ENCODE measurements at regions not wholly inside any gene's neighbourhood (a gene's known extent, or its start where the extent isn't known, plus 50 kb on each side); places are given as distances from the start of the nearest gene placed in this dataset.
"Not testable (repeated sequence)": the region's sequence is repeated elsewhere in the genome, so short reads cannot be mapped to it uniquely, and the experiment has no call there.

DNA sequence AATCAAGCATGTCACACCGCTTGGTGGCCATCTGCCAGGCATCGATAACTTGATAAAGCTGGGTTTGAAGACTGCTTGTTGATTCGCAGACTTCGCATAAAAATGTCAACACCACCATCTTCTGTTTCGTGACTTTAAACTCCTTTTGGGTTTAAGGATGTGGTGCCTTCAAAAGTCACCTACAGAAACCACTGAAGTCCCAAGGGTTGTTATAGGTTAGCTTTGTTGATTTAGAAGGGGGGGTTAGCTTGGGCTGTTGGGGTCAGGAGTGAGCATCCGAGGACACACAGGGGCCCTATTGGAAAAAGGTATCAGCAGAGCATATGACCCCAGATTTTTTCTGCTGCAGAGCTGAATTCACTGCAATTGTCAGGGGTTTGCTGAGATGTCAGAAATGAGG lies 76.7 kb upstream of the SSTR4 start:
- TF ChIP-seq, protein P1, sequence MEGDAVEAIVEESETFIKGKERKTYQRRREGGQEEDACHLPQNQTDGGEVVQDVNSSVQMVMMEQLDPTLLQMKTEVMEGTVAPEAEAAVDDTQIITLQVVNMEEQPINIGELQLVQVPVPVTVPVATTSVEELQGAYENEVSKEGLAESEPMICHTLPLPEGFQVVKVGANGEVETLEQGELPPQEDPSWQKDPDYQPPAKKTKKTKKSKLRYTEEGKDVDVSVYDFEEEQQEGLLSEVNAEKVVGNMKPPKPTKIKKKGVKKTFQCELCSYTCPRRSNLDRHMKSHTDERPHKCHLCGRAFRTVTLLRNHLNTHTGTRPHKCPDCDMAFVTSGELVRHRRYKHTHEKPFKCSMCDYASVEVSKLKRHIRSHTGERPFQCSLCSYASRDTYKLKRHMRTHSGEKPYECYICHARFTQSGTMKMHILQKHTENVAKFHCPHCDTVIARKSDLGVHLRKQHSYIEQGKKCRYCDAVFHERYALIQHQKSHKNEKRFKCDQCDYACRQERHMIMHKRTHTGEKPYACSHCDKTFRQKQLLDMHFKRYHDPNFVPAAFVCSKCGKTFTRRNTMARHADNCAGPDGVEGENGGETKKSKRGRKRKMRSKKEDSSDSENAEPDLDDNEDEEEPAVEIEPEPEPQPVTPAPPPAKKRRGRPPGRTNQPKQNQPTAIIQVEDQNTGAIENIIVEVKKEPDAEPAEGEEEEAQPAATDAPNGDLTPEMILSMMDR (IDR thresholded peaks at IDR 0.05; ENCODE audit: partially characterized antibody, unreplicated experiment): no peak
- Mint-ChIP-seq H3K4me3 (ENCODE audit: unreplicated experiment) (no peak overlapping the region), H3K27ac (ENCODE audit: unreplicated experiment) (no peak overlapping the region), H3K9me3 (ENCODE audit: unreplicated experiment) (no peaks in the 10 kb centered on the region), H3K27me3 (ENCODE audit: unreplicated experiment) (no peaks in the 10 kb centered on the region), H3K36me3 (ENCODE audit: unreplicated experiment) (no peaks in the 10 kb centered on the region), H3K4me1 (ENCODE audit: low read depth, unreplicated experiment) (no peaks in the 10 kb centered on the region)
- no peak for DNase-seq

- H3K27ac Mint-ChIP-seq (ENCODE audit: unreplicated experiment): no peak overlapping the region
- no peak for DNase-seq
- H3K27me3 Mint-ChIP-seq (ENCODE audit: unreplicated experiment): peaks cover 3% of the 10 kb centered on the region
- H3K4me1 Mint-ChIP-seq (ENCODE audit: low read depth, unreplicated experiment): no peaks in the 10 kb centered on the region
- no peak overlapping the region for H3K4me3 Mint-ChIP-seq (ENCODE audit: unreplicated experiment)
- H3K36me3 Mint-ChIP-seq (ENCODE audit: unreplicated experiment): no peaks in the 10 kb centered on the region
- no peaks in the 10 kb centered on the region for H3K9me3 Mint-ChIP-seq (ENCODE audit: unreplicated experiment)
- TF ChIP-seq, protein P1 (IDR thresholded peaks at IDR 0.05; ENCODE audit: partially characterized antibody, unreplicated experiment): no peak
Measured at GRCh38 chr20:22962567-22963439, 72.3 kb upstream of the SSTR4 start.

DNA sequence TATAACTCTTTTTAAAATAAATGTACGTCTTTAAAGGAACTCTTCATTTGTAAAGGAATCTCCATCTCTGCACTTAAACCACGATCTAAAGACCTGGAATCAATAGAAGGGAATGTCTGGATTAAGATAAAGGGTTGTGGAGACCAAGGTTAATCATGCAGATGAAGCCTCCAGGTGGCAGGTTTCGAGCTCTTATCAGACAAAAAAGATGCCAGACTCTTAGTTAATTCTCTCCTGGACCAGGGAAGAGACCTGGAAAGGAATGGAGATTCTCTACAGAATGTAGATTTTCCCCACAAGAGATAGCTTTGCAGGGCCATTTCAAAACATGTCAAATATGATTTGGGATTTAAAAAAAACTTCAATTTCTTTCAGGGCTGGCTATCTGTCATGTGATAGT lies 71.5 kb upstream of the SSTR4 start:
- Mint-ChIP-seq H3K9me3 (ENCODE audit: unreplicated experiment) (no peaks in the 10 kb centered on the region), H3K27ac (ENCODE audit: unreplicated experiment) (no peak overlapping the region), H3K4me3 (ENCODE audit: unreplicated experiment) (no peak overlapping the region), H3K27me3 (ENCODE audit: unreplicated experiment) (peaks cover 3% of the 10 kb centered on the region), H3K36me3 (ENCODE audit: unreplicated experiment) (no peaks in the 10 kb centered on the region), H3K4me1 (ENCODE audit: low read depth, unreplicated experiment) (no peaks in the 10 kb centered on the region)
- no peak for DNase-seq
- TF ChIP-seq, protein P1 (IDR thresholded peaks at IDR 0.05; ENCODE audit: partially characterized antibody, unreplicated experiment): no peak

DNA sequence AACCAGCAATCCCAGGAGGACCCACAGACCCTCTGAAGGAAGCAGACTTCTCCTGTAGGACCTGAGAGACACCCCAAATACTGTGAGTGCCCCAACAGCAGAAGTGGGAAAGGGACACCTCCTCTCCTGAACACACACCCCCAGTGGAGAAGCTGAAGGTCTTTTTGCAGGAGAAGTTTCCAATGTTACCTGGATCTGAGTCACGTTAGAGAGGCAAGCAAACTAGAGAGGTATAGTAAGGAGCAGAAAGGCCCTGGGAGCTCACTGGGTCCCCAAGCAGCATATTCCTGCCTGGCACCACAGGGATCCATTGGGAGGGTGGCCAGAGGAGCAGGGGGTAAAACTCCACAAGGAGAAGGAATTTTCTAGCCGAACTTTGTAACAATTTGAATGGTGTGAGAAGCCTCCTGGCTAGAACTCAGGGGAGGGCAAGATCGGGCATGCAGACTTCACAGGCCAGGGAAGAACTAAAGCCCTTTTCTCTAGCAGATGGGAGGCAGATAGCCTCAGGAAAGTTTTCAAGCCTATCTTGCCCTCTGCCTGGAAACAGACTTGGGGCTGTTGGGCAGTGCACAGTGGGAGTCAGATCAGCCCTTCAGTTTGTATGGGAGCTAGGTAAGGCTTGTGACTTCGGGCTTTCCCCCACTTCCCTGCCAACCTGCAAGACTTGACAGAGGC lies 68.2 kb upstream of the SSTR4 start:
- Mint-ChIP-seq H3K27me3 (ENCODE audit: unreplicated experiment) (peaks cover 3% of the 10 kb centered on the region), H3K4me1 (ENCODE audit: low read depth, unreplicated experiment) (no peaks in the 10 kb centered on the region), H3K36me3 (ENCODE audit: unreplicated experiment) (no peaks in the 10 kb centered on the region), H3K27ac (ENCODE audit: unreplicated experiment) (no peak overlapping the region), H3K4me3 (ENCODE audit: unreplicated experiment) (no peak overlapping the region), H3K9me3 (ENCODE audit: unreplicated experiment) (no peaks in the 10 kb centered on the region)
- TF ChIP-seq, protein P1 (IDR thresholded peaks at IDR 0.05; ENCODE audit: partially characterized antibody, unreplicated experiment): no peak
- DNase-seq: no peak

DNA sequence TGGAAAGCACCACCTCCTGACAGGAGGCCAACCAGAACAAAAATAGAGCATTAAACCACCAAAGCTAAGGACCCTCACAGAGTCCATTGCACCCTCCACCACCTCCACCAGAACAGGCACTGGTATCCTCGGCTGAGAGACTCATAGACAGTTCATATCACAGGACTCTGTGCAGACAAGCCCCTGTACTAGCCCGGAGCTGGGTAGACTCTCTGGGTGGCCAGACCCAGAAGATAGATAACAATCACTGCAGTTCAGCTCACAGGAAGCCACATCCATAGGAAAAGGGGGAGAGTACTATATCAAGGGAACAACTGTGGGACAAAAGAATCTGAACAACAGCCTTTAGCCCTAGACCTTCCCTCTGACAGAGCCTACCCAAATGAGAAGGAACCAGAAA lies 67.4 kb upstream of the SSTR4 start:
- H3K9me3 Mint-ChIP-seq (ENCODE audit: unreplicated experiment); H3K27ac Mint-ChIP-seq (ENCODE audit: unreplicated experiment); H3K4me1 Mint-ChIP-seq (ENCODE audit: low read depth, unreplicated experiment); H3K4me3 Mint-ChIP-seq (ENCODE audit: unreplicated experiment); DNase-seq; H3K36me3 Mint-ChIP-seq (ENCODE audit: unreplicated experiment); H3K27me3 Mint-ChIP-seq (ENCODE audit: unreplicated experiment): not testable (repeated sequence)

- not testable (repeated sequence) for H3K27me3 Mint-ChIP-seq (ENCODE audit: unreplicated experiment)
Measured at GRCh38 chr20:22969031-22969430, 66.1 kb upstream of the SSTR4 start.

GRCh38 chr20:22971077-22971476 lies 64.0 kb upstream of the SSTR4 start:
- not testable (repeated sequence) for H3K4me3 Mint-ChIP-seq (ENCODE audit: unreplicated experiment); H3K27me3 Mint-ChIP-seq (ENCODE audit: unreplicated experiment); H3K27ac Mint-ChIP-seq (ENCODE audit: unreplicated experiment); H3K36me3 Mint-ChIP-seq (ENCODE audit: unreplicated experiment); H3K4me1 Mint-ChIP-seq (ENCODE audit: low read depth, unreplicated experiment); H3K9me3 Mint-ChIP-seq (ENCODE audit: unreplicated experiment); DNase-seq

More at GRCh38 chr20:22969031-22969430, 66.1 kb upstream of the SSTR4 start:
- not testable (repeated sequence) for H3K9me3 Mint-ChIP-seq (ENCODE audit: unreplicated experiment); H3K4me1 Mint-ChIP-seq (ENCODE audit: low read depth, unreplicated experiment); DNase-seq; H3K36me3 Mint-ChIP-seq (ENCODE audit: unreplicated experiment); H3K4me3 Mint-ChIP-seq (ENCODE audit: unreplicated experiment); H3K27ac Mint-ChIP-seq (ENCODE audit: unreplicated experiment)

Data from glutamatergic neuron (in vitro differentiated cells).